ENCODE measurements at regions not wholly inside any gene's neighbourhood (a gene's known extent, or its start where the extent isn't known, plus 50 kb on each side); places are given as distances from the start of the nearest gene placed in this dataset.

DNA sequence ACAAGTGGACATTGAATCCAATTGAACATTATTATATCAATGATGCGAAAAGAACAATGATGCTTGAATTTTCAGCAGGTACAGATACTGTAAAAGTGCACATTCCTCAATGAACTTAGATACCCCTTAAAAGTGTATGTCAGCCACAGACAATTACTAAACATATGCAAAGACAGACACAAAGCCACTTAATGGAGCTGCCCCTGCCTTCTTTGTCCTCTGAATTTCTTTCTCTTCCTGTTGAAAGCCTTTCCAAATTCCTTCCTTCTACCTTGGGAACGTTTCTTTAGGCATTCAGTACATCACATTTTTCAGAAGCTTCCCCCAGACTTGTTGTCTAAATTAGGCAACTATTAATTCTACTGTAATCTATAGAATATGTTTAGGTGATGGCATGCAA, 706.8 kb upstream of the MBL2 start:
- TF ChIP-seq CTCF (conservative IDR thresholded peaks at IDR 0.05 in 1 of 2, IDR thresholded peaks at IDR 0.05 in 1 of 2; ENCODE audit: extremely low read depth in 1 of 2, insufficient read depth in 1 of 2, low read depth in 1 of 2, low read length in 2 of 2) = no peak
- TF ChIP-seq EZH2 (IDR thresholded peaks at IDR 0.05; ENCODE audit: borderline replicate concordance, low read length) = no peak
